ENCODE measurements at regions not wholly inside any gene's neighbourhood (a gene's known extent, or its start where the extent isn't known, plus 50 kb on each side); places are given as distances from the start of the nearest gene placed in this dataset.

GRCh38 chr16:10305912-10306311 lies 79.9 kb upstream of the ATF7IP2 start:
- TF ChIP-seq POLR2A (IDR thresholded peaks at IDR 0.05; ENCODE audit: low read depth, low read length) (no peak), POLR2AphosphoS5 (IDR thresholded peaks at IDR 0.05; ENCODE audit: low read depth, low read length) (no peak)

All from GM12891 (cell line).